NCI-H82 treated with DMSO at 0.1 percent for 48 hours (cell line): ENCODE measurements at regions not wholly inside any gene's neighbourhood (a gene's known extent, or its start where the extent isn't known, plus 50 kb on each side); places are given as distances from the start of the nearest gene placed in this dataset.
"Not testable (repeated sequence)": the region's sequence is repeated elsewhere in the genome, so short reads cannot be mapped to it uniquely, and the experiment has no call there.

Experiments used
- DNase-seq: peaks from one replicate; lab custom pipeline; 2025; ENCODE audit not compliant: unreplicated experiment; lab: John Stamatoyannopoulos, UW

DNA sequence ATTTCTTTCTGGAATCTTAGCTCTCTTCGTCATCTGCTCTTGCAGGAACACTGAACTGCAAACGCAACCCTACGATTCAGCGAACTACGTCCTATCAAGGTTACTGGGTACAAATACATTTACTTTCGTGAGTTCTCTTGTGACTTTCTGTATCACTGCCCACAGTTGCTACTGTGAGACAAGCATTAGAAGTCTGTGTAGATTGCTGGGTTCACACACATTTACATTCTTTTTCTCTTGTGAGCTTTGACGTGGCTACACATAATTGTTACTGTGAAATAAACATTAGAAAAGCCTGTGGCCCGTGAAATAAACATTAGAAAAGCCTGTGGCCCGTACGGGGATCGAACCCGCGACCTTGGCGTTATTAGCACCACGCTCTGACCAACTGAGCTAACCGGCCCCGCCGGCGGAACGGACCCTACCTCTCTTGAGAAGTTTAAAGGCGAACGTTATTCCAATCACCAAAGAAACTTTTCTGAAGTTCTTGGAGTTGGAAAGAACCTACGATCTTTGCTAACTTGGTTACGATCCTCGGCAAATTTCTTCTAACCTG is 61.2 kb upstream of the ZNF322 start:
- DNase-seq: not testable (repeated sequence)

DNA sequence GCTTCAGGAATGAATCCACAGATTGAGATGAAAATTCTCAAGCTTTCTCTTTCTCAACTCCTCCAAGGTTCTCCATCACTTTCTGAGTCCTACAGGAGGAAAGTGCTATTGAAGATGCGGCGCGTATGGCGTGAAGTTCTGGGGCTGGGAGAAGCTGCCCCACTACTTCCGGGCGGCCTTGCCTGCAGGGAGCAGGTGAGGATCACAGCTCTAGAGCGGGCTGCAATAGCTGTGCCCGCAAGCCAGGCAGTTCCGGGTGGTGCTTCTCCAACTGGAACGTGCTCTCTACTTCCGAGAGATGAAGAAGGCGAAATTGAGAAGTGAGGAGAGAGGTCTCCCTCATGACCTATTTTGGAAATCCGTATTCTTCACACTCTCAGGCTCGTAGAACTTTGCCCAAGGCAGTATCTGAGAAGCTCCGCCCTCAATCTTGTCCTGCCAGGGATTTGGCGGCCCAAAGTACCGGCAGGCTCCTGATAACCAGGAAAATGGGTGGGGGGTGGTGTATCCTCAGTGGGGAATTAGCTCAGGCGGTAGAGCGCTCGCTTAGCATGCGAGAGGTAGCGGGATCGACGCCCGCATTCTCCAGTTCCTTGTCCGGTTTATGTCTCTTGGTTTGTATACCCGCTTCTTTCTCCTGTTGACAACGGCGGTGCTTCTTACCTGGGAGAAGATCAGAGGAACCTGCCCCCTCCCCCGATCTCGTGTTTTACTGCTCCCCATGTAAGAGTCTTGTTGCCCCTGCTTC is 70.6 kb upstream of the ZNF322 start:
- DNase-seq: not testable (repeated sequence)

DNA sequence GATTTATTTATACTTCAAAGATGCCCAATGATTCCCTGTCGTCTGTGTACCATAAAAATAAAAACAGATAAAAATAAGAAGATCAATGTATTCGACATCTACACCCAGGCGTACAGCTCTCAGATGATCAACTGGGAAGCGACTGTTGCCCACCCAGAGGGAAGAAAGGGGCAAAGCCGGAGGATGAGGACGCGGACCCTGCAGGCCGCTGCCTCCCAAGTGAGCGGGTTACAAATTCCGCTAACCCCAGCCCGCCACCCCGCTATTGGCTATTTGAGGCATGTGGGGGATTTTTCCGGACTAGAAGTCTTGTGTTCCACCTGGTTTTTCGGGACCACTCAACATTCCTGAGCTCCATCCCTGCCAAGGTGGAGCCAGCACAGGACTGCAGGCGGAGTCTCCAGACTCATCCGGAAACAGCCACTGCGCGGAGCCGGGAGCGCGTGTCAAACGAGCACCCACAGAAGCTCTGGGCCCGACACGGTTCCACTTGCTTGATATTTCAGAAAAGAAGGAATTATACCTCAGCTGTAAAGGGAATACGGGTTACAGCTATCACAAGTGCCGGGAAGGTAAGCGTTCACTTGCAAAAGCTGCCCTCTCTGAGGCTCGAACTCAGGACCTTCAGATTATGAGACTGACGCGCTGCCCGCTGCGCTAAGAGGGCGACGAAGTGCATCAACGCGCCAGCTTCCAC is 75.4 kb upstream of the ZNF322 start:
- DNase-seq: not testable (repeated sequence)

GRCh38 chr6:26739811-26740210 is 80.3 kb upstream of the ZNF322 start:
- no peak for DNase-seq

DNA sequence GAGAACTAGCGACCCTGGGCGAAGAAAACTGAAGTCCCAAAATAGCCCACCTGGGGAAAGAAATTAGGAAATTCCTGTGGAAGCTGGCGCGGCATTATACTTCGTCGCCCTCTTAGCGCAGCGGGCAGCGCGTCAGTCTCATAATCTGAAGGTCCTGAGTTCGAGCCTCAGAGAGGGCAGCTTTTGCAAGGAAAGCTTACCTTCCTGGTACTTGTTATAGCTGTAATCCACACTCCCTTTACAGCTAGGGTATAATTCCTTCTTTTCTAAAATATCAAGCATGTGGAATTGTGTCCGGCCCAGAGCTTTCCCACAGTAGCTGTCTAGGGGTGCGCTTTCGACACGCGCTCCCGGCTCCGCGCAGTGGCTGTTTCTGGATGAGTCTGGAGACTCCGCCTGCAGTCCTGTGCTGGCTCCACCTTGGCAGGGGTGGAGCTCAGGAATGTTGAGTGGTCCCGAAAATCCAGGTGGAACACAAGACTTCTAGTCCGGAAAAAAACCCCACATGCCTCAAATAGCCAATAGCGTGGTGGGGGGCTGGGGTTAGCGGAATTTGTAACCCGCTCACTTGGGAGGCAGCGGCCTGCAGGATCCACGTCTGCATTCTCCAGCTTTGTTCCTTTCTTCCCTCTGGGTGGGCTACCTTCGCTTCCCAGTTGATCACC is 83.7 kb upstream of the ZNF322 start:
- DNase-seq: no peak

DNA sequence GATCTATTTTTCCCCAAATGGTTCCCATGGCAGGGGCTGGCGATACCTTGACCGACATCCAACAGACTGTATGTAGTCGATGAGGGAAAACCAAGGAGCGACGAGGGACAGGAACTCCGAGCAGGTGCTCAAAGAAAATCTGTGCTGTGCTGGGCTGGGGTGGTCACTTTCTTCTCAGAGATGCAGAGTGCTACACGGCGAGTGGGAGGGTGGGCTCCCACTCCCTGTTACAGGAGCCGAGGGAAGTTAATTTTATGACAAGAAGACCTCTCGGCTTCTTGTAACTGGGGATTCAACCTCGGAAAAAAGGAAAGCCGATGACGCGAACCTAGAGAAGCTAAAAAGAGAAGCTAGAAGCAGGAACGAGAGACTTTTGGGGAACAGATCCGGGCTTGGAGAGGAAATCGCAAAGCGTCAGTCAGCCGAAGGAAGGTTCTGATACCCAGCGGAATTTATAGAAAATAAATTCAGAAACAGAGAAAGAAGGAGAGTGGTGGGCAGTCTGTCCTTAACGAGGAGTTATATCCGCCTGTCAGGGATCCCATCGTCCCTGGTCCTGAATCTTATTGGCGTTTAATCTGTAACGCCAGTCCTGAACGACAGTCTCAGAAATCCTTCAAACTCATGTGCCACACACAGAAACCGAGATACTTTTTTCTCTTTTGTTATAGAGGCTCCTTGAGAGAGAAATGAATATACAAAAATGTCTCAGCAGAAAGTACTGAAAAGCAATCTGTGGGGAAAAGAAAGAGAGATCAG is 84.6 kb upstream of the ZNF322 start:
- no peak for DNase-seq

- DNase-seq: not testable (repeated sequence)
Measured at GRCh38 chr6:26744837-26745282, 85.3 kb upstream of the ZNF322 start.

GRCh38 chr6:26745964-26746363 is 86.4 kb upstream of the ZNF322 start:
- not testable (repeated sequence) for DNase-seq

DNA sequence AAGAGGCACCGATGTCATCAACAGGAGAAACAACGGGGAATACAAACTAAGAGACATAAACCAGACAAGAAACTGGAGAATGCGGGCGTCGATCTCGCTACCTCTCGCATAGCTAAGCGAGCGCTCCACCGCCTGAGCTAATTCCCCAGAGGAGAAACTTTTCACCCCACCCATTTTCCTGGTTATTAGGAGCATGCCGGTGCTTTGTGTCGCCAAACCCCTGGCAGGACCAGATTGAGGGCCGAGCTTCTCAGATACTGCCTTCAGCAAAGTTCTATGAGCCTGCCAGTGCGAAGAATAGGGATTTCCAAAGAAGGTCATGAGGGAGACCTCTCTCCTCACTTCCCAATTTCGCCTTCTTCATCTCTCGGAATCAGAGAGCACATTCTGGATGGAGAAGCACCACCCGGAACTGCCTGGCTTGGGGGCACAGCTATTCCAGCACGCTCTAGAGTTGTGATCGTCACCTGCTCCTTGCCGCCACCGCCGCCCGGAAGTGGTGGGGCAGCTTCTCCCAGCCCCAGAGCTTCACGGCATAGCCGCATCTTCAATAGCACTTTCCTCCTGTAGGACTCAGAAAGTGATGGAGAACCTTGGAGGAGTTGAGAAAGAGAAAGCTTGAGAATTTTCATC is 89.7 kb upstream of the ZNF322 start:
- DNase-seq: not testable (repeated sequence)

DNA sequence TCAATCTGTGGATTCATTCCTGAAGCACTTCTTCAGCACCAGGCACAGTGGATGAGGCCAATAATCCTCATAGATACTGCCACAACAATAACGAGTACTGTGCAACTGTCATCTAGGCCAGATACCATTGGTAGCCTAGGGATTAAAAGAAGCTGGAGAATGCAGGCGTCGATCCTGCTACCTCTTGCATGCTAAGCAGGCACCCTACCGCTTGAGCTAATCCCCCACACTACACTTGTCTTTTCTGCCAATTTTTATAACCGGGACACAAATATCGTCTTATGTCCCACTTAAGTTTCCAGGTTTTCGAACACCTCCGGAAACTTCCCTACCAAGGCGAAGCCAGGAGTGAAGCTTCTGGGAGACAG is 90.2 kb upstream of the ZNF322 start:
- DNase-seq: not testable (repeated sequence)

GRCh38 chr6:26754212-26754611 is 94.7 kb upstream of the ZNF322 start:
- DNase-seq: no peak

DNA sequence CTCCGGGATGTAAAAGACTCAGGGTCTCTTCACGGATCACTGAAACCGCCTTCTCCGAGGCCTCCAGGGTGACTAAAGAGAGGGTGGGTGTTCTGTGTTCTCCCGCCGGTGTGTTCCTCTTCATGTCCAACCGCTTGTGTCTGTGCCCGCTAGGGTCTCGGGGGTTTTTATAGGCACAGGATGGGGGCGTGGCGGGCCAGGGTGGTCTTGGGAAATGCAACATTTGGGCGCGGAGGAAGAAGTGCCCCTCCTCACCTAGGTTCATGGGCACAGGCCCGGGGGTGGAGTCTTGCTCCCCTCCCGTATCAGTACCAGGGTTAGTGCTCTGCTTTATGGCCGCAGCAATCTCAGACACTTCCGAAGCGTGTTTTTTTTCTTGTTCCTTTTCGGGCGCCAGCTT is 95.3 kb upstream of the ZNF322 start:
- not testable (repeated sequence) for DNase-seq

GRCh38 chr6:26756067-26756805 is 96.7 kb upstream of the ZNF322 start:
- not testable (repeated sequence) for DNase-seq

DNA sequence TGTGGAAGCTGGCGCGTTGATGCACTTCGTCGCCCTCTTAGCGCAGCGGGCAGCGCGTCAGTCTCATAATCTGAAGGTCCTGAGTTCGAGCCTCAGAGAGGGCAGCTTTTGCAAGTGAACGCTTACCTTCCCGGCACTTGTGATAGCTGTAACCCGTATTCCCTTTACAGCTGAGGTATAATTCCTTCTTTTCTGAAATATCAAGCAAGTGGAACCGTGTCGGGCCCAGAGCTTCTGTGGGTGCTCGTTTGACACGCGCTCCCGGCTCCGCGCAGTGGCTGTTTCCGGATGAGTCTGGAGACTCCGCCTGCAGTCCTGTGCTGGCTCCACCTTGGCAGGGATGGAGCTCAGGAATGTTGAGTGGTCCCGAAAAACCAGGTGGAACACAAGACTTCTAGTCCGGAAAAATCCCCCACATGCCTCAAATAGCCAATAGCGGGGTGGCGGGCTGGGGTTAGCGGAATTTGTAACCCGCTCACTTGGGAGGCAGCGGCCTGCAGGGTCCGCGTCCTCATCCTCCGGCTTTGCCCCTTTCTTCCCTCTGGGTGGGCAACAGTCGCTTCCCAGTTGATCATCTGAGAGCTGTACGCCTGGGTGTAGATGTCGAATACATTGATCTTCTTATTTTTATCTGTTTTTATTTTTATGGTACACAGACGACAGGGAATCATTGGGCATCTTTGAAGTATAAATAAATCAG is 106.8 kb upstream of the ZNF322 start:
- not testable (repeated sequence) for DNase-seq

DNA sequence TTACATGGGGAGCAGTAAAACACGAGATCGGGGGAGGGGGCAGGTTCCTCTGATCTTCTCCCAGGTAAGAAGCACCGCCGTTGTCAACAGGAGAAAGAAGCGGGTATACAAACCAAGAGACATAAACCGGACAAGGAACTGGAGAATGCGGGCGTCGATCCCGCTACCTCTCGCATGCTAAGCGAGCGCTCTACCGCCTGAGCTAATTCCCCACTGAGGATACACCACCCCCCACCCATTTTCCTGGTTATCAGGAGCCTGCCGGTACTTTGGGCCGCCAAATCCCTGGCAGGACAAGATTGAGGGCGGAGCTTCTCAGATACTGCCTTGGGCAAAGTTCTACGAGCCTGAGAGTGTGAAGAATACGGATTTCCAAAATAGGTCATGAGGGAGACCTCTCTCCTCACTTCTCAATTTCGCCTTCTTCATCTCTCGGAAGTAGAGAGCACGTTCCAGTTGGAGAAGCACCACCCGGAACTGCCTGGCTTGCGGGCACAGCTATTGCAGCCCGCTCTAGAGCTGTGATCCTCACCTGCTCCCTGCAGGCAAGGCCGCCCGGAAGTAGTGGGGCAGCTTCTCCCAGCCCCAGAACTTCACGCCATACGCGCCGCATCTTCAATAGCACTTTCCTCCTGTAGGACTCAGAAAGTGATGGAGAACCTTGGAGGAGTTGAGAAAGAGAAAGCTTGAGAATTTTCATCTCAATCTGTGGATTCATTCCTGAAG is 111.6 kb upstream of the ZNF322 start:
- not testable (repeated sequence) for DNase-seq

- not testable (repeated sequence) for DNase-seq
Measured at GRCh38 chr6:26773414-26773813, 113.9 kb upstream of the ZNF322 start.

DNA sequence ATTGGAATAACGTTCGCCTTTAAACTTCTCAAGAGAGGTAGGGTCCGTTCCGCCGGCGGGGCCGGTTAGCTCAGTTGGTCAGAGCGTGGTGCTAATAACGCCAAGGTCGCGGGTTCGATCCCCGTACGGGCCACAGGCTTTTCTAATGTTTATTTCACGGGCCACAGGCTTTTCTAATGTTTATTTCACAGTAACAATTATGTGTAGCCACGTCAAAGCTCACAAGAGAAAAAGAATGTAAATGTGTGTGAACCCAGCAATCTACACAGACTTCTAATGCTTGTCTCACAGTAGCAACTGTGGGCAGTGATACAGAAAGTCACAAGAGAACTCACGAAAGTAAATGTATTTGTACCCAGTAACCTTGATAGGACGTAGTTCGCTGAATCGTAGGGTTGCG is 121.0 kb upstream of the ZNF322 start:
- DNase-seq: not testable (repeated sequence)
